GM21529 (cell line): ENCODE measurements at regions not wholly inside any gene's neighbourhood (a gene's known extent, or its start where the extent isn't known, plus 50 kb on each side); places are given as distances from the start of the nearest gene placed in this dataset.

ENCODE experiments used
- ATAC-seq: cut with Tn5 transposase; IDR thresholded peaks from one replicate; pipeline ENCODE4 v1.9.1; 2021; ENCODE audit not compliant: unreplicated experiment

- ATAC-seq: peak; percentile 86
Measured at GRCh38 chr4:53695540-53696463, 104.5 kb upstream of the LNX1 start.

- no peak for ATAC-seq
Measured at GRCh38 chr4:53694666-53695065, 103.4 kb upstream of the LNX1 start.

- no peak for ATAC-seq
Measured at GRCh38 chr4:53693909-53694308, 102.6 kb upstream of the LNX1 start.

DNA sequence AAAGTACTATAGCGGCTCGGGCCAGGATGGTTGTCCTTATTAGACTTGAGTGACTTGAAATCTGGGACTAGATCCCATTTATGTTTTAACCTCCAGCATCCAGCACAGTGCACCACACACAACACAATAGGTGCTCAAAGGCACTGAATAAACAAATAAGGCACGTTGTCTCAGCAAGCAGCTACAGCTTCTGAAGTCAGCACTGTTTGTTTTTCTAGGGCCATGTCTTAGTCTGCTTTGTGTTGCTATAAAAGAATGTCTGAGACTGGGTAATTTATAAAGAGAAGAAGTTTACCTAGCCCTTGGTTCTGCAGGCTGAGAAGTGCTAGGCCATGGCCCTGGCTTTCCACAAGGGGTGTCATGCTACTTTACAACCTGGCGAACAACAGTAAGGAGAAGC, 102.1 kb upstream of the LNX1 start:
- ATAC-seq: no peak

- peak; percentile 91 for ATAC-seq
Measured at GRCh38 chr4:53688186-53688790, 97.0 kb upstream of the LNX1 start.

- no peak for ATAC-seq
Measured at GRCh38 chr4:53686521-53686920, 95.2 kb upstream of the LNX1 start.

DNA sequence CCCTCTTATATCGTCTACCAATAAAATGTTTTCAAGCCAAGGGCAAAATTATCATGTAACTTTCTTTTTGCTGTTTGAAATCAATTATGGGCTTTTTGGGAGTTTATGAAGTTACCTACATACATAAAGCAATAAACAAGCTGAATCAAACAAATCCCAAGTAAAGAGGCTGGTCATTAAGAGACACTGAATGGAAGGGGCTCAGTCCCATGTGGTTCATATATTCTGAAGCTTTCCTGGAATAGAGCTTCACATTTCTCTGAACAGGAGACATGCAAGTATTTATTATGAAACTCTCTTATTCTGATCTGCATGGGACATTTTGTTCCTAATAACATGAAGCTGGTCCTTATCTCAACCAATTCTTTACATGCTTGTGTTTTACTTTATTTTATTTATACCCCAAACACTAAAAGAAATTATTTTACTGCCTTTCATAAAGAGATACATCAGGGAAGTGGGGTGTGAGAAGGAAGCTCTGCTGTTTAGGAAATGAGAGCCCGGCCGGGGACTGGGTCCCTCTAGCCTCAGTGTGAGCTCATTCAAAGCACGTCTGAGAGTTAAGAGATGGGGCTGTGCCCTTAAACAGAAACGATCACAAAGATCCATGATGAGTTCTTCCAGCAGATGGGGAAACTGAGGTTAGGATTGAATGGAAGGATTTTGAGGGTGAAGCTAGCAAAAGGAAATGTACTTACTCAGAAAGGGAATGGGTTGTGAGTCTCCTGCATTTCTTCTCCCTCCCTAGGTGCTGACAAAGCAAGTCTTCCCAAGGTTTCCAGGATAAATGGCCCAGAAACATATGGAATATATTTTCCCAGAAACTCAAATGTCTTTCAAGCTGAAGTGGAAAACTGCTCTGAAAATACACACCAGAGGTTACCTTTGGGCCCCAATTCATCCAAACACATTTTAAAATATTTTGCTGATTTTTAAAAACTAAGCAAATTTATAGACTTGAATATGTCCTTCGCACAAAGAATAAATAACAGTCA, 93.1 kb upstream of the LNX1 start:
- no peak for ATAC-seq

- no peak for ATAC-seq
Measured at GRCh38 chr4:53682908-53683307, 91.6 kb upstream of the LNX1 start.

GRCh38 chr4:53682196-53682595, 90.9 kb upstream of the LNX1 start:
- ATAC-seq: no peak

DNA sequence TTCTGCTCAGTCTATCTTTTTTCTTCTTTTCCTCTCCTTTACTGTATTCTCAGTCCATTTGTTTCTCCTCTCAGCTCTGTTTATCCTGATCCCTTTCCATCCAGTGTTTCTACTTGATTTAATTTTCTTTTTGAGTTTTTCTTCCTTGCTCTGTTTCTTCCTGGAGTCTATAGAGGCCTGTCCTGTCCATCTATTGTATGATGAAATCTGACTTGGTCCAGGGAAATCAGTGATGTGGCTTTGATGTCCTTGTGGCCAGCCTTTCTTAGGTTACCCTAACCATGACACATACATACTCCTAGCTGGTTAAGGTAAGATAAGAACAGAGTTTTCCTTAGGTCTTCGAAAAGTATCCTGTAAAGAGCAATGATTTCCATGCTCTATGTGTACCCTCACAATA, 89.3 kb upstream of the LNX1 start:
- no peak for ATAC-seq

GRCh38 chr4:53680168-53680567, 88.9 kb upstream of the LNX1 start:
- ATAC-seq: no peak

DNA sequence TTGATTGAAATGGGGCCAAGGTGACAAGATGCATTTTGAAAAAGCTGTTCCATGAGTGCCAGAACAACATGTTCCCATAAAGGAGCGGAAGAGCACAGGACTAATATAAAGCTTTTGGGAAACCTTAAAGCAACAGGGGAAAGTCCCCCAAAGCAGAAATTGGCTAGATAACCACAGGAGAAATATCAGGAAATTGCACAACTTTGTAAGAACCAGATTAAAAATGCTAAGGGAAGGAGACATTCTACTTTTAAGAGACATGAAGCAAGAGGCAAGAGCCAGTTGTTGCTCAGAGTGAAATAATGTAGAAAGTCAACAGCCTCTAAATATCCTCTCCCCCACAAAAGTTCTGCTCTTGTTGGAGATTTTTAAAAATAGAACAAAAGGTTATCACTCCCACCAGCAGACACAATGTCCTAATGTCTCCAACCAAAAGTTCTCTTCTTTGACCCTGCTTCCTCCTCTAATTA, 85.2 kb upstream of the LNX1 start:
- ATAC-seq: no peak

DNA sequence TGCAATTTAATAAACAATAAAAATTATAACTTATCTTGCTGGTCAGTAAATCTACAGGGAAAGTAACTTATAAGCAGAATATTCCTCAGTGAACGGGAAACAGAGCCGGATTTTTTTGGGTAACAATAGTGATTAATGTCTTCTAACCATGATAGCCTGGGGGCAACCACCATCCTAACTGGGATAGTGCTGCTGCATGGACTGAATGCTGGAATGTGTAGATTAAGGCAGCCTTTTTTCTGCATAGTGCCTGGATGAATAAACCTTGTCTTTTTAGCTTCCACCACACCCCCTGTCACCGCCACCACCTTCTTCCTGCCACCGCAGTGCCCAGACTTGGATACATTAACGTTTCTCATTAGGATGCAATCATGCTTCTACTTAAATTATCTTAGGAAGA, 83.6 kb upstream of the LNX1 start:
- ATAC-seq: no peak

GRCh38 chr4:53672873-53673272, 81.6 kb upstream of the LNX1 start:
- no peak for ATAC-seq

DNA sequence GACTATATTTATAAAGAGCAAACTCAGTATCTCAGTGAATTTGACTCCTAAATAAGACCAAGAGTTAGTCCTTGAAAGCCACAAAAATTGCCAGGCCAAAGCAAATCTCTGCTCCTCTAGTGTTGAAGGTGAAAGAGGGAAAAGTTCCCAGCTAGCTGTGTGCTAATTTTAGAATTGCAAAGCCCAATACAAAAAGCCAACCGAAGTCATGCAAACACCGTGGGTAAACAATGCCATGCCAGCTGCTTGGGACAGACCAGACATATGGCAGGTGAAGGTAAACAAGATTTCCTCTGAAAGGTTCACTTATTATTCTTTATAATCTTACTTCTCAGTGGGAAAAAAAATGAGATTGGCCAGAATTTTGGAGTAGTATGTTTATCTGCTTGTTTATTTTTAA, 80.5 kb upstream of the LNX1 start:
- no peak for ATAC-seq

DNA sequence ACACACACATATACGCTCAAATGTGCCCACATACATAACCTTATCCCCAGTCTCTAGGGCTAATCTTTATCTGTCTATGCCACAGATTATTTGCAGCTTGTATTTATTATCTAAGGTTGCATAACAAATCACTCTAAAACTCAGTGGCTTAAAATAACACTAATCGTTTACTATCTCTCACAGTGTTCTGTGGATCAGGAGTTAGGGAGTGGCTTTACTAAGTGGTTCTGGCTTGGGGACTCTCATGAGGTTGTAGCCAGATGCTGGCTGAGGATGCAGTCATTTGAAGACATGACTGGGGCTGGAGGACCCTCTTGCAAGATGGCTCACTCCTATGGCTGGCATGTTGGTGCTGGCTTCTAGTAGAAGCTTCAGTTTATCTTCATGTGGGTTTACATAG, 68.5 kb upstream of the LNX1 start:
- ATAC-seq: no peak

DNA sequence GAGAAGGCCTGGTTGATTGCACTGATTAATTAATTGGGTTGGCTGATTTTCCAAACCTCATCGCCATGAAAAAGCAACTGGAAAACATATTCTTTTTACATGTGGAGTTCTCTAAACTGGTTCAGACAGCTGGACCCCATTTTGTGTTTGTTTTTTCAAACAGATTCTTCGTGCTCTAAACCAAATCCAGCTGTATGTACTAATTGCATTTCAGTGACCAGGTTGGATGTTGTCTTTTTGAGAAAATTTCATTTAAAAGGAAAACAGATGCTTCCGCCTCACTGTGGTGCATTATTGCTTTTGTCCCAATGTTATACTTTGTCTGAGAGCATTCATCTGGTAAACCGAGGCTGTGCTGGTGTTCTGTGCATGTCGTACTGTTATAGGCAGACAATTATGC, 67.8 kb upstream of the LNX1 start:
- no peak for ATAC-seq

- ATAC-seq: no peak
Measured at GRCh38 chr4:53658029-53658428, 66.7 kb upstream of the LNX1 start.

DNA sequence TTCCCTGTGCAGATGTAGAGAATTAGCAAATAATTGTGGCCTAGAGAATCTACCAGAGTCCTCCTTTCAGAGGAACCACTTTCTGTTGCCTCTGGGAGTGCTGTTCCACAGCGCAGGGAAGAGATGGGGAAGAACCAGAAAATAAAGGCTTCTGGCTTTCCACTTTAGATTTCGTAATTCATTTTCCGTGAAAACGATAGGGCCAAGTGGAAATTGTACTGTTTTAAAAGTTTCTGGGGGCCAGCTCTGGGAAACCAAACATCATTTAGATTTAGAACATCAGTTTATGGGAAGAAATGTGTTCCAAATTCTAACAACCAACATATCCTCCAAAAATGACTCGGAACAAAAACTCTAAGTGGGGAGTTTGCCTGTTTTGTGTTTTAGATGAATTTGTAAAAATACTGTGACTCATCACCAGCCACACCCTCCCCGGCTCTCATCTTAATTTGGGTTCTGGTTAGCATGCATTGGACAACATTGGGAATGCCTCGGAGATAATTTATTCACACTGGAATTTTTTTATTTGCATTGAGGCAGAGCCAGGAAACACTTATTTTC, 65.2 kb upstream of the LNX1 start:
- no peak for ATAC-seq

DNA sequence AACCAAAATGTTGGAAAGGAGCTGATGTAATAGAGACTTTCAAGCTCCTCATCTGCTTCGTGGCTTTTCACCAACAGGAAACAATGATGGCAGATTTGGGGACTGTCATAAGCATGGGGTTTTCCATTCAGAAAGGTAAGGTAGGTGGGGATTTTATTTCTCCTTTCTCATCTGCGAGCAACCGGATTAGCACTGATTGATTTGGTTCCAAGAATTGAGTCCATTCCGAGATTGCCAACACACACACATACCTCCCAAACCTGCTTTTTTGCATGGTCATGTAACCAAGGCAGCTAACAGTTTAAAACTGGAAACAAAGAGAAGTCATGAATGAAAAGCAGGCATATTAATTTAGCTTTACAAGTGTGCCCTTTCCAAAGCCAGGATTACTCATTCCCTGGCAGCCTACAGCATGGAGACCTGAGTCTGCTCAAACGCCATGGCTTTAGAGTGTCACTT, 63.0 kb upstream of the LNX1 start:
- ATAC-seq: no peak
